ENCODE measurements at regions not wholly inside any gene's neighbourhood (a gene's known extent, or its start where the extent isn't known, plus 50 kb on each side); places are given as distances from the start of the nearest gene placed in this dataset.
A peak's percentile ranks its signal among the peaks of the same experiment; 100 is the strongest.

DNA sequence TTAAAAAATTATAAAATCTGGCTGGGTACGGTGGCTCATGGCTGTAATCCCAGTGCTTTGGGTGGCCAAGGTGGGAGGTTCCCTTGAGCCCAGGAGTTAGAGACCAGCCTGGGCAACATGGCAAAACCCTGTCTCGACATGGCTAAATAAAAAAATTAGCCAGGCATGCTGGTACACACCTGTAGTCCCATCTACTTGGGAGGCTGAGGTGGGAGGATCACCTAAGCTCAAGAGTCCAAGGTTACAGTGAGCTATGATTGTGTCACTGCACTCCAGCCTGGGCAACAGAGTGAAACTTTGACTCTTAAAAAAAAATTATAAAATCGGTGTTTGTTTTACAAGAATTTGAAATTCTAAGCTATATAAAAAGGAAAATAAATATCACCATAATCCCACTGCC is 141.8 kb downstream of the SLC38A6 start:
- Histone ChIP-seq H3K4me2 (peak overlapping the region in 3 of 11 experiments; percentile 39 to 46 (median 44); a peak in 3 of 22 replicates), H3K27me3 (no peaks in the 10 kb centered on the region), H3K27ac (peak overlapping the region in 1 of 11 experiments; percentile 76; a peak in 1 of 22 replicates), H3K9ac (no peak overlapping the region), H4K20me1 (no peaks in the 10 kb centered on the region), H3K36me3 (peaks cover 0 to 5% (median 0%) of the 10 kb centered on the region in 11 experiments; a peak in 1 of 22 replicates), H3K4me3 (no peak overlapping the region), H3K4me1 (peaks cover 4 to 47% (median 13%) of the 10 kb centered on the region in 10 experiments; a peak in 17 of 20 replicates), H3K9me3 (replicated peaks in 1 of 11) (peaks cover 10 to 53% (median 22%) of the 10 kb centered on the region in 11 experiments)
- no peak for TF ChIP-seq Cebpa-rat (IDR thresholded peaks at IDR 0.05)

DNA sequence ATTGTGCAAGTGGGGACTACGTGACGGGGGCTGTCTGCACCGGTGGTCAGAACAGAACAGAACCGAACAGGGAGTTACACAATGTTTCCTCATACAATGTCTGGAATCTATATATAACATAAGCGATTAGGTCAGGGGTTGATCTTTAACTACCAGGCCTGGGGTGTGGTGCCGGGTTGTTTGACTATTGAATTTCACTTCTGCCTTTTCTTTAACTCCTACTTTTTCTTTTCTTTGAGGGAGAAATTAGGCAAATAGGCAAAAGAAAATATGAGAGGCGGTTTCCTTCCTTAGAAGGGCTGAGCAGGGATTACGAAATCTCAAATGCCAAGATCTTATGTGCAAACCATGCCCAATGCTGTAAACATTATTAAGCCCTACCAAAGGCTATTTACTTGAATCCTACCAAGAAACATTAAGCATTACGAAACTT is 140.3 kb downstream of the SLC38A6 start:
- H3K27ac ChIP-seq: peak overlapping the region in 6 of 11 experiments; percentile 44 to 78 (median 67); a peak in 11 of 22 replicates
- peaks cover 4 to 40% (median 11%) of the 10 kb centered on the region in 10 experiments; a peak in 17 of 20 replicates for H3K4me1 ChIP-seq
- peaks cover 0 to 5% (median 0%) of the 10 kb centered on the region in 11 experiments; a peak in 1 of 22 replicates for H3K36me3 ChIP-seq
- peak in 4 of 11 experiments; percentile 10 to 61 (median 27); a peak in 4 of 22 replicates for TF ChIP-seq Cebpa-rat (IDR thresholded peaks at IDR 0.05)
- peak overlapping the region in 2 of 11 experiments; percentile 23 to 29; a peak in 2 of 22 replicates for H3K9ac ChIP-seq
- H3K27me3 ChIP-seq: no peaks in the 10 kb centered on the region
- no peaks in the 10 kb centered on the region for H4K20me1 ChIP-seq
- H3K4me2 ChIP-seq: peak overlapping the region in 3 of 11 experiments; percentile 11 to 37 (median 21); a peak in 4 of 22 replicates
- peak overlapping the region in 2 of 10 experiments; percentile 3 to 6; a peak in 1 of 20 replicates for H3K4me3 ChIP-seq
- peaks cover 17 to 66% (median 32%) of the 10 kb centered on the region in 11 experiments for H3K9me3 ChIP-seq (replicated peaks in 1 of 11)

DNA sequence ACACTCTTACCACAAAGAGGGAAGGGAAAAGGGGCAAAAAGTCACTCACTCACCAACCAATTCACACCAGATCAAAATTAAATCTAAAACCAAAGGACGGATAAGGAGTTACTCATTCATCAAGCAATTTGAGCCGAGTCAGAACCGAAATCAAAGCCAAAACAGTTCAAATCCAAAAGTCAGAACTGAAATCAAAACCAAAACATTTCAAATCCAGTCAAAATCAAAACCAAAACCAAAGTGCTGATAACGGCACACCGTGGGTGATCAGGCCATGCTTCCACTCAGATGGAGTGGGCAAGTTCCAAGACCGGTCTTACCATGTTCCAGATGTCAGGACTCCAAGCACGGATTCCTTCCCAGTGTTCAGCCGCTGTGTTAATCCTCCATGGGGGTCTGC is 139.5 kb downstream of the SLC38A6 start:
- Histone ChIP-seq H3K4me1 (peaks cover 0 to 32% (median 4%) of the 10 kb centered on the region in 10 experiments; a peak in 10 of 20 replicates), H3K9me3 (replicated peaks in 1 of 11) (peaks cover 24 to 74% (median 40%) of the 10 kb centered on the region in 11 experiments), H3K4me3 (peak overlapping the region in 2 of 10 experiments; percentile 3 to 6; a peak in 2 of 20 replicates), H3K27ac (peak overlapping the region in 6 of 11 experiments; percentile 44 to 78 (median 67); a peak in 11 of 22 replicates), H4K20me1 (no peaks in the 10 kb centered on the region), H3K4me2 (peak overlapping the region in 4 of 11 experiments; percentile 11 to 37 (median 20); a peak in 4 of 22 replicates), H3K36me3 (peaks cover 0 to 5% (median 0%) of the 10 kb centered on the region in 11 experiments; a peak in 1 of 22 replicates), H3K27me3 (no peaks in the 10 kb centered on the region), H3K9ac (peak overlapping the region in 3 of 11 experiments; percentile 23 to 48 (median 29); a peak in 4 of 22 replicates)
- no peak for TF ChIP-seq Cebpa-rat (IDR thresholded peaks at IDR 0.05)

DNA sequence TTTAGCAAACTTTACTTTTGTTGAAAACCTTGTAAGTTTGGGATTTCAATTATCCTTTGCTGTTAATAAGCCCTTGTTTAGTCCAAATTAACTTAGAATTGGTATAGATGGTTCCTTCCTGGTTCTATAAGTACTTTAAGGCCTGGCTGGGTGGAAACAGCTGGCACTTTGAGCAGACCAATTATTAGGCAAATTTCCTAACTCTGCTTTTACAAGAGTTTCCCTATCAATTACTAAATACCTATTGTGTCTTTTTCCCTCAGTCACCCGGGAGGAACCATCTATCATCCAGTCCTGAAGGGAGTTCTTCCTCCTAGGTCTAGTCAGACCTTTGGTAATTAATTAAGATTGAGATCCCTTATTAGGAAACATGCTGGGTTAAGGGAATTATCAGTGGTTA is 138.0 kb downstream of the SLC38A6 start:
- no peak overlapping the region for H3K27ac ChIP-seq
- H3K4me1 ChIP-seq: peaks cover 3 to 39% (median 9%) of the 10 kb centered on the region in 10 experiments; a peak in 17 of 20 replicates
- TF ChIP-seq Cebpa-rat (IDR thresholded peaks at IDR 0.05): no peak

DNA sequence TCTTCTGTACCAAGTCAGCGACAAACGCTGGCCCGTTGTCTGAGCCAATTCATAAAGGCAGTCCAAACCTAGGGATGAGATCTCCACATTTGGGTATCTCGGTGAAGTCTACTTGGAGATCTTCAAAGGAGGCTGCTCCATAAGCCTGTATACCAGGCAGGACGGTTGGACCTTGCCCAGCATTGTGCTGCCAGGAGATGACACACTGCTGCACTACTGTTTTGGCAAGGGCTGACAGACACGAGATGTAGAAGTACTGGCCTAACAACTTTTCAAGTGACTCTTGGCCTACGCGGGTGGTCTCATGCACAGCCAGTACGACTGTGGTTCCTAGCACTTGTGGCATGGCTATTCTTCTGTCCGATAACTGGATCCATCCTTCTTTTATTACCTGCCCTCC is 135.3 kb downstream of the SLC38A6 start:
- Histone ChIP-seq H3K9ac (no peak overlapping the region), H3K27me3 (no peaks in the 10 kb centered on the region), H3K4me2 (no peak overlapping the region), H3K36me3 (peaks cover 0 to 14% (median 0%) of the 10 kb centered on the region in 11 experiments; a peak in 4 of 22 replicates), H4K20me1 (no peaks in the 10 kb centered on the region), H3K4me3 (no peak overlapping the region), H3K27ac (no peak overlapping the region), H3K4me1 (peaks cover 8 to 38% (median 16%) of the 10 kb centered on the region in 10 experiments; a peak in 17 of 20 replicates), H3K9me3 (replicated peaks in 1 of 11) (peaks cover 45 to 74% (median 53%) of the 10 kb centered on the region in 11 experiments)
- TF ChIP-seq Cebpa-rat (IDR thresholded peaks at IDR 0.05): no peak

More for the DNA sequence above, 138.0 kb downstream of the SLC38A6 start:
- Histone ChIP-seq H3K4me3 (no peak overlapping the region), H3K27me3 (no peaks in the 10 kb centered on the region), H4K20me1 (no peaks in the 10 kb centered on the region), H3K9me3 (replicated peaks in 1 of 11) (peaks cover 40 to 90% (median 56%) of the 10 kb centered on the region in 11 experiments), H3K9ac (no peak overlapping the region), H3K4me2 (no peak overlapping the region), H3K36me3 (peaks cover 0 to 14% (median 0%) of the 10 kb centered on the region in 11 experiments; a peak in 4 of 22 replicates)

DNA sequence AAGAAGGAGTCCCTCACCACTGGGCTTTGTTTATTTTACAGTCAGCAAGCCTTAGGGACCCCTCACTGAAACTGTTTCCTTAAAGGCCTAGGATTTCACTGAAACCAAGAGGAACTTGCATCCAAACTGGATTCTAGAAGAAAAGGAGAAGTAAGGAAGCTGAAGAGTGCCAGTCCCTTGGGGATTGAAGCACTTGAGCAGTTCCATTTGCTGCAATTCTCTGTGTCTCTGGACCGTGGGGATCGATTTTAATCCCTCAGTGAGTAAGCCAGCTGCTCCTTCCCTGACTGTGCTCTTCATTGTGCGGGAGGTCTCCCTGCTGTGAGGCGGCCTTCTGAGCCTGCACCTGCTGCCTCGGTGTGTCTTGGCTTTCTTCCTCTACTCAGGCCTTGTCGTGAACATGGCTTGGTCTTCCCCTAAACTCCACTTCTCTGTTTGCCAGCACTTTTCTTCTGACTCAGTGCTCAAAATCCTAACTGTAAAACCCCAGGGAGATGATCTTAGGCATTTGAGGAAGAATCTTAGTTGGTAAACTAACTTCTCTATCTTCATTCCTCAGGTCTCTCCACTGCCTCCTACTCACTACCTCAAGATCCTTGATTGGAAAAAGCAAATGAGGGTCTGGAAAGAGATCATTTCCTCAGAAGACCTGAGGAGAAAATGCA is 132.6 kb downstream of the SLC38A6 start:
- no peaks in the 10 kb centered on the region for H3K27me3 ChIP-seq
- peak overlapping the region in 1 of 11 experiments; percentile 45; a peak in 1 of 22 replicates for H3K9ac ChIP-seq
- H3K4me1 ChIP-seq: peaks cover 8 to 28% (median 13%) of the 10 kb centered on the region in 10 experiments; a peak in 17 of 20 replicates
- no peak overlapping the region for H3K4me3 ChIP-seq
- peaks cover 32 to 47% (median 38%) of the 10 kb centered on the region in 11 experiments for H3K9me3 ChIP-seq (replicated peaks in 1 of 11)
- peak overlapping the region in 7 of 11 experiments; percentile 4 to 61 (median 44); a peak in 11 of 22 replicates for H3K27ac ChIP-seq
- H3K36me3 ChIP-seq: peaks cover 0 to 9% (median 0%) of the 10 kb centered on the region in 11 experiments; a peak in 3 of 22 replicates
- H3K4me2 ChIP-seq: peak overlapping the region in 10 of 11 experiments; percentile 1 to 85 (median 46); a peak in 15 of 22 replicates
- no peaks in the 10 kb centered on the region for H4K20me1 ChIP-seq
- no peak for TF ChIP-seq Cebpa-rat (IDR thresholded peaks at IDR 0.05)

DNA sequence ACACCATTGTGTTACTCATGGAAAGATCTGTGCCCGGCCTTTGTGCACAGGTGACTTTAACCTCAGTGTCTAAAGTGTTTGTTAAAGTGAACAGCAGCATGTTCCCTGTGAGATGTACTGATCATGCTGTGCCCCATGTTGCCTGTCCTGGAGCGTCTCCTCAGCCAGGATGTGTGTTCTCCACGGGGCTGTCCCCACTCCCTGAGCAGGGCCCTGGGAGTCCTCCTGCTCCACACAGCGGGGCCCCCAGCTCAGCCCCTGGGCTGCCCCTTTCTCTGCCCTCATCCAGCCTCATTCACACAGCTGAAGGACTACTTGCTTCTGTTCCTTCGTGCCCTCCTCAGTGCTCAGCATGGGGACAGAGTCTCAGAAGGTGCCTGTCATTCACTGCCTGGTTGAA is 131.5 kb downstream of the SLC38A6 start:
- H4K20me1 ChIP-seq: no peaks in the 10 kb centered on the region
- H3K4me3 ChIP-seq: no peak overlapping the region
- H3K4me2 ChIP-seq: peak overlapping the region in 3 of 11 experiments; percentile 48 to 85 (median 63); a peak in 5 of 22 replicates
- H3K9me3 ChIP-seq (replicated peaks in 1 of 11): peaks cover 32 to 40% (median 35%) of the 10 kb centered on the region in 11 experiments
- TF ChIP-seq Cebpa-rat (IDR thresholded peaks at IDR 0.05): no peak
- peaks cover 0 to 9% (median 0%) of the 10 kb centered on the region in 11 experiments; a peak in 3 of 22 replicates for H3K36me3 ChIP-seq
- H3K27me3 ChIP-seq: no peaks in the 10 kb centered on the region
- peaks cover 8 to 28% (median 13%) of the 10 kb centered on the region in 10 experiments; a peak in 17 of 20 replicates for H3K4me1 ChIP-seq
- H3K27ac ChIP-seq: peak overlapping the region in 2 of 11 experiments; percentile 32 to 61; a peak in 4 of 22 replicates
- no peak overlapping the region for H3K9ac ChIP-seq

DNA sequence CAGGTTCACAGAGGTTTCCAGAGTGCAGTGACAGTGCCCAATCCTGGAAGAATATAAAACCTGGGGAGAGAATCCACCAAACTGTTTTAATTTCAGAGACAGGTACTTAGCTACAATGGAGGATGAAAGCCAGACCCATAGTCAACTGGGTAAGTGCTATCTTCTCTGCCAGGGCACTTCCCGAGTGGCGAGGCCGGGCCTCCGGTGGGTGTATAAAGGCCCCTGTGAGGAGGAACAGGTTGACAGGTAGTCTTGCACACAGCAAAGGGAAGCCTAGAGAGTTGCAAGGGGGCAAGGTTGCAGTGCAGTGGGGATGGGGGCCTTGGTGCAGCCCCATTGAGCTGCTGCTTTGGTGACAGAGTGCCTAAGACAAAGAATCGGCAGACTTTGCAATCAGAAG is 130.7 kb downstream of the SLC38A6 start:
- Histone ChIP-seq H3K4me3 (no peak overlapping the region), H3K4me2 (no peak overlapping the region), H3K4me1 (peaks cover 8 to 32% (median 13%) of the 10 kb centered on the region in 10 experiments; a peak in 17 of 20 replicates), H3K36me3 (peaks cover 0 to 9% (median 0%) of the 10 kb centered on the region in 11 experiments; a peak in 3 of 22 replicates), H3K9me3 (replicated peaks in 1 of 11) (peaks cover 27 to 34% (median 32%) of the 10 kb centered on the region in 11 experiments), H3K27me3 (no peaks in the 10 kb centered on the region), H4K20me1 (no peaks in the 10 kb centered on the region), H3K9ac (no peak overlapping the region), H3K27ac (no peak overlapping the region)
- no peak for TF ChIP-seq Cebpa-rat (IDR thresholded peaks at IDR 0.05)

Data from BLaER1 treated with 17β-estradiol and CSF1 and Interleukin-3, amounts not matched to agents 10 nM and 100 nM (cell line).